ENCODE measurements at regions not wholly inside any gene's neighbourhood (a gene's known extent, or its start where the extent isn't known, plus 50 kb on each side); places are given as distances from the start of the nearest gene placed in this dataset.

- Histone ChIP-seq H3K27ac (ENCODE audit: low read length) (no peak overlapping the region), H3K79me2 (ENCODE audit: insufficient read depth, low read length) (no peaks in the 10 kb centered on the region), H3K4me2 (ENCODE audit: insufficient read depth, low read length) (no peak overlapping the region), H3K36me3 (ENCODE audit: insufficient read depth, low read length) (no peaks in the 10 kb centered on the region), H3K4me3 (ENCODE audit: low read depth in 1 of 2, low read length in 2 of 2) (no peak overlapping the region), H2AFZ (ENCODE audit: low read depth, low read length) (no peak overlapping the region), H3K9ac (ENCODE audit: low read depth, low read length) (no peak overlapping the region), H3K9me3 (ENCODE audit: insufficient read depth, low read length, severe bottlenecking) (no peaks in the 10 kb centered on the region), H4K20me1 (ENCODE audit: insufficient read depth, low read length) (no peaks in the 10 kb centered on the region), H3K4me1 (ENCODE audit: insufficient read depth, low read length) (no peaks in the 10 kb centered on the region), H3K27me3 (ENCODE audit: insufficient read depth, low read length, poor library complexity) (no peaks in the 10 kb centered on the region)
- DNase-seq (no peak), ATAC-seq (ENCODE audit: insufficient read depth, low read depth) (no peak)
- TF ChIP-seq CTCF (IDR thresholded peaks at IDR 0.05; ENCODE audit: borderline replicate concordance, extremely low read depth, low read length, poor library complexity, severe bottlenecking), result no peak
Observed at GRCh38 chr5:30959238-30959637, 234.2 kb upstream of the CDH6 start.

- TF ChIP-seq CTCF (IDR thresholded peaks at IDR 0.05; ENCODE audit: borderline replicate concordance, extremely low read depth, low read length, poor library complexity, severe bottlenecking) (no peak), EZH2 (IDR thresholded peaks at IDR 0.05; ENCODE audit: borderline replicate concordance, low read depth, low read length, severe bottlenecking) (no peak)
- Histone ChIP-seq H3K9me3 (ENCODE audit: insufficient read depth, low read length, severe bottlenecking) (no peaks in the 10 kb centered on the region), H3K4me2 (ENCODE audit: insufficient read depth, low read length) (no peak overlapping the region), H2AFZ (ENCODE audit: low read depth, low read length) (no peak overlapping the region), H3K36me3 (ENCODE audit: insufficient read depth, low read length) (no peaks in the 10 kb centered on the region), H3K4me1 (ENCODE audit: insufficient read depth, low read length) (no peaks in the 10 kb centered on the region), H3K9ac (ENCODE audit: low read depth, low read length) (no peak overlapping the region), H3K27me3 (ENCODE audit: insufficient read depth, low read length, poor library complexity) (no peaks in the 10 kb centered on the region), H3K4me3 (ENCODE audit: low read depth in 1 of 2, low read length in 2 of 2) (no peak overlapping the region), H4K20me1 (ENCODE audit: insufficient read depth, low read length) (no peaks in the 10 kb centered on the region), H3K79me2 (ENCODE audit: insufficient read depth, low read length) (no peaks in the 10 kb centered on the region), H3K27ac (ENCODE audit: low read length) (no peak overlapping the region)
- DNase-seq (no peak), ATAC-seq (ENCODE audit: insufficient read depth, low read depth) (no peak)
Observed at GRCh38 chr5:30957591-30957990, 235.9 kb upstream of the CDH6 start.

GRCh38 chr5:30956251-30956650 lies 237.2 kb upstream of the CDH6 start:
- TF ChIP-seq CTCF (IDR thresholded peaks at IDR 0.05; ENCODE audit: borderline replicate concordance, extremely low read depth, low read length, poor library complexity, severe bottlenecking) (no peak), EZH2 (IDR thresholded peaks at IDR 0.05; ENCODE audit: borderline replicate concordance, low read depth, low read length, severe bottlenecking) (no peak)
- no peak for DNase-seq
- no peak overlapping the region for H3K27ac ChIP-seq (ENCODE audit: low read length)

GRCh38 chr5:30937070-30937469 lies 256.4 kb upstream of the CDH6 start:
- H3K4me3 ChIP-seq (ENCODE audit: low read depth in 1 of 2, low read length in 2 of 2), result no peak overlapping the region
- H3K27ac ChIP-seq (ENCODE audit: low read length), result no peak overlapping the region
- no peaks in the 10 kb centered on the region for H3K9me3 ChIP-seq (ENCODE audit: insufficient read depth, low read length, severe bottlenecking)
- no peak for DNase-seq
- H3K27me3 ChIP-seq (ENCODE audit: insufficient read depth, low read length, poor library complexity), result no peaks in the 10 kb centered on the region
- no peaks in the 10 kb centered on the region for H4K20me1 ChIP-seq (ENCODE audit: insufficient read depth, low read length)
- no peak for TF ChIP-seq CTCF (IDR thresholded peaks at IDR 0.05; ENCODE audit: borderline replicate concordance, extremely low read depth, low read length, poor library complexity, severe bottlenecking)
- TF ChIP-seq EZH2 (IDR thresholded peaks at IDR 0.05; ENCODE audit: borderline replicate concordance, low read depth, low read length, severe bottlenecking), result no peak
- no peaks in the 10 kb centered on the region for H3K36me3 ChIP-seq (ENCODE audit: insufficient read depth, low read length)
- no peak overlapping the region for H3K4me2 ChIP-seq (ENCODE audit: insufficient read depth, low read length)
- H3K79me2 ChIP-seq (ENCODE audit: insufficient read depth, low read length), result no peaks in the 10 kb centered on the region
- no peak overlapping the region for H2AFZ ChIP-seq (ENCODE audit: low read depth, low read length)
- no peaks in the 10 kb centered on the region for H3K4me1 ChIP-seq (ENCODE audit: insufficient read depth, low read length)
- no peak overlapping the region for H3K9ac ChIP-seq (ENCODE audit: low read depth, low read length)
- no peak for ATAC-seq (ENCODE audit: insufficient read depth, low read depth)

More at GRCh38 chr5:30956251-30956650, 237.2 kb upstream of the CDH6 start:
- Histone ChIP-seq H3K27me3 (ENCODE audit: insufficient read depth, low read length, poor library complexity) (no peaks in the 10 kb centered on the region), H3K4me3 (ENCODE audit: low read depth in 1 of 2, low read length in 2 of 2) (no peak overlapping the region), H3K4me1 (ENCODE audit: insufficient read depth, low read length) (no peaks in the 10 kb centered on the region), H4K20me1 (ENCODE audit: insufficient read depth, low read length) (no peaks in the 10 kb centered on the region), H3K36me3 (ENCODE audit: insufficient read depth, low read length) (no peaks in the 10 kb centered on the region), H2AFZ (ENCODE audit: low read depth, low read length) (no peak overlapping the region), H3K9me3 (ENCODE audit: insufficient read depth, low read length, severe bottlenecking) (no peaks in the 10 kb centered on the region), H3K4me2 (ENCODE audit: insufficient read depth, low read length) (no peak overlapping the region), H3K79me2 (ENCODE audit: insufficient read depth, low read length) (no peaks in the 10 kb centered on the region), H3K9ac (ENCODE audit: low read depth, low read length) (no peak overlapping the region)
- no peak for ATAC-seq (ENCODE audit: insufficient read depth, low read depth)

Data from DND-41 (cell line).